Sigmoid colon (tissue), 4 donors: ENCODE measurements at regions not wholly inside any gene's neighbourhood (a gene's known extent, or its start where the extent isn't known, plus 50 kb on each side); places are given as distances from the start of the nearest gene placed in this dataset.

Experiments used
- EP300 ChIP-seq, 4 donors: sonication (generic); formaldehyde crosslinking; IDR thresholded peaks; one replicate each; pipeline ENCODE4 v1.6.1; 2017; ENCODE audit warnings: antibody characterized with exemption in 4 of 4
- TF ChIP-seq, protein P1 (sequence below), 4 experiments: fragments of 450-650 bp in 3 of 4; fragments of 200-600 bp in 1 of 4; IDR thresholded peaks; one replicate each; pipeline ENCODE4 v1.5.1; 2016 to 2019; ENCODE audit warnings: antibody characterized with exemption in 4 of 4, mild to moderate bottlenecking in 3 of 4, moderate library complexity in 2 of 4

DNA sequence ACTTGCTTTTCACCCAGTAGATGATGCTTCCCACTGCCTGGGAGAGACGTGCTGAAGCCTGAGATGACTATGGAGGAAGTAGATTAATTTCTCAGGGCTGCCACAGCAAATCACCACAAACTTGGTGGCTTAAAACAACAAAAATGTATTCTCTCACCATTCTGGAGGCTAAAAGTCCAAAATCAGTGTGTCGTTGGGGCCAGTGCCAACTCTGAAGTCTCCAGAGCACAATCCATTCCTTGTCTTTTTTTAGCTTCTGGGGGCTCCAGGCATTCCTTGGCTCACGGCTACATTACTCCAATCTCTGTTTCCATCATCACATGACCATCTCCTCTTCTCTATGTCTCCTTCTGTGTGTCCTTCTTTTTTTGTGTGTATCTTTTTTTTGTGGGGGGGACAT lies 105.8 kb upstream of the C1QTNF7 start:
- TF ChIP-seq, protein P1, sequence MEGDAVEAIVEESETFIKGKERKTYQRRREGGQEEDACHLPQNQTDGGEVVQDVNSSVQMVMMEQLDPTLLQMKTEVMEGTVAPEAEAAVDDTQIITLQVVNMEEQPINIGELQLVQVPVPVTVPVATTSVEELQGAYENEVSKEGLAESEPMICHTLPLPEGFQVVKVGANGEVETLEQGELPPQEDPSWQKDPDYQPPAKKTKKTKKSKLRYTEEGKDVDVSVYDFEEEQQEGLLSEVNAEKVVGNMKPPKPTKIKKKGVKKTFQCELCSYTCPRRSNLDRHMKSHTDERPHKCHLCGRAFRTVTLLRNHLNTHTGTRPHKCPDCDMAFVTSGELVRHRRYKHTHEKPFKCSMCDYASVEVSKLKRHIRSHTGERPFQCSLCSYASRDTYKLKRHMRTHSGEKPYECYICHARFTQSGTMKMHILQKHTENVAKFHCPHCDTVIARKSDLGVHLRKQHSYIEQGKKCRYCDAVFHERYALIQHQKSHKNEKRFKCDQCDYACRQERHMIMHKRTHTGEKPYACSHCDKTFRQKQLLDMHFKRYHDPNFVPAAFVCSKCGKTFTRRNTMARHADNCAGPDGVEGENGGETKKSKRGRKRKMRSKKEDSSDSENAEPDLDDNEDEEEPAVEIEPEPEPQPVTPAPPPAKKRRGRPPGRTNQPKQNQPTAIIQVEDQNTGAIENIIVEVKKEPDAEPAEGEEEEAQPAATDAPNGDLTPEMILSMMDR (IDR thresholded peaks at IDR 0.05) = no peak
- no peak for TF ChIP-seq EP300 (IDR thresholded peaks at IDR 0.05)
